ENCODE measurements at regions not wholly inside any gene's neighbourhood (a gene's known extent, or its start where the extent isn't known, plus 50 kb on each side); places are given as distances from the start of the nearest gene placed in this dataset.

DNA sequence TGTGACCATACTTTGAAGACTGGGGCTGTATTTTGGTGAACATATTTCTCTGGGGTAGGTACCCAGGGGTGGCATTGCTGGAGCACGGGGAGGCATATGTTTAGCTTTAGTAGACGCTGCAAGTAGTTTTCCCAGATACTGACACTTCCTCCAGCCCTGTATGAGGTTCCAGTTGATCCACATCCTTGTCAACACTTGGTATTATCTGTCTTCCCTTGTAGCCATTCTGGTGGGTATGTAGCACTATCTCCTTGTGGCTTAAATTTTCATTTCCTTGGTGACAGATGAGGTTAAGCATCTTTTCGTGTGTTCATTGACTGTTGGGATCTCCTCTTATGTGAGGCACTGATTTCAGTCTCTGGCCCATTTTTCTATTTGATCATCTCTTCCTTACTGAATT, 179.1 kb downstream of the PHETA1 start:
- intact Hi-C loops (cut with micrococcal nuclease), result no loop called here
- H3K27ac ChIP-seq (ENCODE audit: low read depth, low read length), result no peak overlapping the region
- CTCF ChIA-PET, result no interaction called here
- ATAC-seq, result no peak
- no peaks in the 10 kb centered on the region for H3K79me2 ChIP-seq (ENCODE audit: insufficient read depth, low read length)
- no peak for TF ChIP-seq EZH2 (IDR thresholded peaks at IDR 0.05)
- no peak for TF ChIP-seq FOSL1 (IDR thresholded peaks at IDR 0.05; ENCODE audit: low read depth)
- TF ChIP-seq, protein P1, sequence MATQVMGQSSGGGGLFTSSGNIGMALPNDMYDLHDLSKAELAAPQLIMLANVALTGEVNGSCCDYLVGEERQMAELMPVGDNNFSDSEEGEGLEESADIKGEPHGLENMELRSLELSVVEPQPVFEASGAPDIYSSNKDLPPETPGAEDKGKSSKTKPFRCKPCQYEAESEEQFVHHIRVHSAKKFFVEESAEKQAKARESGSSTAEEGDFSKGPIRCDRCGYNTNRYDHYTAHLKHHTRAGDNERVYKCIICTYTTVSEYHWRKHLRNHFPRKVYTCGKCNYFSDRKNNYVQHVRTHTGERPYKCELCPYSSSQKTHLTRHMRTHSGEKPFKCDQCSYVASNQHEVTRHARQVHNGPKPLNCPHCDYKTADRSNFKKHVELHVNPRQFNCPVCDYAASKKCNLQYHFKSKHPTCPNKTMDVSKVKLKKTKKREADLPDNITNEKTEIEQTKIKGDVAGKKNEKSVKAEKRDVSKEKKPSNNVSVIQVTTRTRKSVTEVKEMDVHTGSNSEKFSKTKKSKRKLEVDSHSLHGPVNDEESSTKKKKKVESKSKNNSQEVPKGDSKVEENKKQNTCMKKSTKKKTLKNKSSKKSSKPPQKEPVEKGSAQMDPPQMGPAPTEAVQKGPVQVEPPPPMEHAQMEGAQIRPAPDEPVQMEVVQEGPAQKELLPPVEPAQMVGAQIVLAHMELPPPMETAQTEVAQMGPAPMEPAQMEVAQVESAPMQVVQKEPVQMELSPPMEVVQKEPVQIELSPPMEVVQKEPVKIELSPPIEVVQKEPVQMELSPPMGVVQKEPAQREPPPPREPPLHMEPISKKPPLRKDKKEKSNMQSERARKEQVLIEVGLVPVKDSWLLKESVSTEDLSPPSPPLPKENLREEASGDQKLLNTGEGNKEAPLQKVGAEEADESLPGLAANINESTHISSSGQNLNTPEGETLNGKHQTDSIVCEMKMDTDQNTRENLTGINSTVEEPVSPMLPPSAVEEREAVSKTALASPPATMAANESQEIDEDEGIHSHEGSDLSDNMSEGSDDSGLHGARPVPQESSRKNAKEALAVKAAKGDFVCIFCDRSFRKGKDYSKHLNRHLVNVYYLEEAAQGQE (IDR thresholded peaks at IDR 0.05; ENCODE audit: low read depth), result no peak
- no peak for TF ChIP-seq POLR2AphosphoS5 (IDR thresholded peaks at IDR 0.05; ENCODE audit: low read depth, low read length)
- TF ChIP-seq ELF1 (IDR thresholded peaks at IDR 0.05; ENCODE audit: borderline replicate concordance, low read depth), result no peak
- TF ChIP-seq ZBTB33 (IDR thresholded peaks at IDR 0.05; ENCODE audit: extremely low read depth, insufficient replicate concordance, low read length), result no peak
- TF ChIP-seq EGR1 (IDR thresholded peaks at IDR 0.05; ENCODE audit: low read depth), result no peak
- no peak for TF ChIP-seq RAD21 (IDR thresholded peaks at IDR 0.05; ENCODE audit: low read depth)
- no peak for TF ChIP-seq TCF7L2 (IDR thresholded peaks at IDR 0.05; ENCODE audit: borderline replicate concordance, extremely low read depth, insufficient read depth, insufficient read length)
- TF ChIP-seq SP1 (IDR thresholded peaks at IDR 0.05; ENCODE audit: low read depth), result no peak
- TF ChIP-seq, protein P2, sequence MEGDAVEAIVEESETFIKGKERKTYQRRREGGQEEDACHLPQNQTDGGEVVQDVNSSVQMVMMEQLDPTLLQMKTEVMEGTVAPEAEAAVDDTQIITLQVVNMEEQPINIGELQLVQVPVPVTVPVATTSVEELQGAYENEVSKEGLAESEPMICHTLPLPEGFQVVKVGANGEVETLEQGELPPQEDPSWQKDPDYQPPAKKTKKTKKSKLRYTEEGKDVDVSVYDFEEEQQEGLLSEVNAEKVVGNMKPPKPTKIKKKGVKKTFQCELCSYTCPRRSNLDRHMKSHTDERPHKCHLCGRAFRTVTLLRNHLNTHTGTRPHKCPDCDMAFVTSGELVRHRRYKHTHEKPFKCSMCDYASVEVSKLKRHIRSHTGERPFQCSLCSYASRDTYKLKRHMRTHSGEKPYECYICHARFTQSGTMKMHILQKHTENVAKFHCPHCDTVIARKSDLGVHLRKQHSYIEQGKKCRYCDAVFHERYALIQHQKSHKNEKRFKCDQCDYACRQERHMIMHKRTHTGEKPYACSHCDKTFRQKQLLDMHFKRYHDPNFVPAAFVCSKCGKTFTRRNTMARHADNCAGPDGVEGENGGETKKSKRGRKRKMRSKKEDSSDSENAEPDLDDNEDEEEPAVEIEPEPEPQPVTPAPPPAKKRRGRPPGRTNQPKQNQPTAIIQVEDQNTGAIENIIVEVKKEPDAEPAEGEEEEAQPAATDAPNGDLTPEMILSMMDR (IDR thresholded peaks at IDR 0.05 in 2 of 3, conservative IDR thresholded peaks at IDR 0.05 in 1 of 3; ENCODE audit: borderline replicate concordance in 1 of 3, insufficient read depth in 1 of 3, low read depth in 2 of 3, low read length in 2 of 3), result no peak
- TF ChIP-seq, protein P3, sequence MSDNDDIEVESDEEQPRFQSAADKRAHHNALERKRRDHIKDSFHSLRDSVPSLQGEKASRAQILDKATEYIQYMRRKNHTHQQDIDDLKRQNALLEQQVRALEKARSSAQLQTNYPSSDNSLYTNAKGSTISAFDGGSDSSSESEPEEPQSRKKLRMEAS (IDR thresholded peaks at IDR 0.05), result no peak
- no peak for TF ChIP-seq EZH2phosphoT487 (IDR thresholded peaks at IDR 0.05; ENCODE audit: borderline replicate concordance)
- TF ChIP-seq, protein P4, sequence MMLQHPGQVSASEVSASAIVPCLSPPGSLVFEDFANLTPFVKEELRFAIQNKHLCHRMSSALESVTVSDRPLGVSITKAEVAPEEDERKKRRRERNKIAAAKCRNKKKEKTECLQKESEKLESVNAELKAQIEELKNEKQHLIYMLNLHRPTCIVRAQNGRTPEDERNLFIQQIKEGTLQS (IDR thresholded peaks at IDR 0.05), result no peak
- TF ChIP-seq YY1 (IDR thresholded peaks at IDR 0.05; ENCODE audit: extremely low read depth, insufficient replicate concordance, low read depth, low read length), result no peak
- H4K20me1 ChIP-seq (ENCODE audit: insufficient read depth), result no peaks in the 10 kb centered on the region
- no peak for DNase-seq (ENCODE audit: low read depth, low spot score)
- no peaks in the 10 kb centered on the region for H3K36me3 ChIP-seq (ENCODE audit: control insufficient read depth in 1 of 2, insufficient read depth in 2 of 2, low read length in 2 of 2)
- no peak overlapping the region for H2AFZ ChIP-seq (ENCODE audit: low read depth, low read length, poor library complexity, severe bottlenecking)
- POLR2A ChIA-PET, result no interaction called here
- RAD21 ChIA-PET (ENCODE audit: low non-redundant PET in 1 of 2, low total read pairs in 2 of 2, uncharacterized antibody in 2 of 2, unreplicated experiment in 2 of 2), result no interaction called here
- no peaks in the 10 kb centered on the region for H3K9me2 ChIP-seq (ENCODE audit: insufficient read depth)
- no peaks in the 10 kb centered on the region for H3K4me1 ChIP-seq (ENCODE audit: control insufficient read depth in 1 of 2, insufficient read depth in 2 of 2, low read length in 2 of 2)
- no TSS peak for BruUV-seq (replicated peaks)
- no peaks in the 10 kb centered on the region for H3K9me3 ChIP-seq (ENCODE audit: control insufficient read depth in 1 of 2, insufficient read depth in 1 of 2, low read depth in 1 of 2, low read length in 2 of 2)
- H3K27me3 ChIP-seq (ENCODE audit: insufficient read depth, low read length), result peaks cover 29% of the 10 kb centered on the region; the same call in 1 of the 2 replicates
- H3K4me3 ChIP-seq (replicated peaks in 1 of 2; ENCODE audit: low read depth in 1 of 2, low read length in 2 of 2), result no peak overlapping the region
- no peak overlapping the region for H3K4me2 ChIP-seq (ENCODE audit: low read length)
- H3K9ac ChIP-seq (ENCODE audit: low read length), result no peak overlapping the region
